ENCODE measurements at regions not wholly inside any gene's neighbourhood (a gene's known extent, or its start where the extent isn't known, plus 50 kb on each side); places are given as distances from the start of the nearest gene placed in this dataset.

GRCh38 chr10:59561477-59562121, 148.1 kb downstream of the SLC16A9 start:
- TF ChIP-seq MAFK (IDR thresholded peaks at IDR 0.05; ENCODE audit: low read depth, low read length) (no peak), CTCF (IDR thresholded peaks at IDR 0.05; ENCODE audit: control extremely low read depth in 1 of 3, insufficient read depth in 1 of 3, low read depth in 1 of 3, low read length in 3 of 3) (no peak), POLR2A (IDR thresholded peaks at IDR 0.05; ENCODE audit: control extremely low read depth in 1 of 2, low read depth in 2 of 2, low read length in 2 of 2) (no peak), POLR2AphosphoS5 (IDR thresholded peaks at IDR 0.05; ENCODE audit: low read depth, low read length) (no peak), TAF1 (IDR thresholded peaks at IDR 0.05; ENCODE audit: low read depth, low read length) (no peak), ATF3 (IDR thresholded peaks at IDR 0.05; ENCODE audit: insufficient read depth, low read depth, low read length) (no peak), EZH2 (IDR thresholded peaks at IDR 0.05; ENCODE audit: low read depth, low read length, severe bottlenecking) (no peak), HDAC2 (IDR thresholded peaks at IDR 0.05; ENCODE audit: borderline replicate concordance in 1 of 2, low read depth in 2 of 2, low read length in 2 of 2) (no peak)
